ENCODE measurements at regions not wholly inside any gene's neighbourhood (a gene's known extent, or its start where the extent isn't known, plus 50 kb on each side); places are given as distances from the start of the nearest gene placed in this dataset.

GRCh38 chr1:199549421-199549820 lies 478.1 kb upstream of the NR5A2 start:
- Histone ChIP-seq H3K27me3 (no peaks in the 10 kb centered on the region), H3K4me3 (no peak overlapping the region), H3K27ac (no peak overlapping the region), H3K9me3 (no peaks in the 10 kb centered on the region), H3K36me3 (no peaks in the 10 kb centered on the region), H3K4me1 (no peaks in the 10 kb centered on the region)
- DNase-seq (ENCODE audit: extremely low spot score in 2 of 2) = no peak
- intact Hi-C loops (cut with DNase I) = no loop called here
- TF ChIP-seq CTCF (IDR thresholded peaks at IDR 0.05) (no peak), POLR2A (IDR thresholded peaks at IDR 0.05) (no peak), POLR2AphosphoS5 (IDR thresholded peaks at IDR 0.05; ENCODE audit: insufficient read depth in 1 of 2, low read depth in 1 of 2) (no peak)

GRCh38 chr1:199550199-199551065 lies 477.1 kb upstream of the NR5A2 start:
- no peak overlapping the region for H3K4me3 ChIP-seq
- no peaks in the 10 kb centered on the region for H3K36me3 ChIP-seq
- H3K27ac ChIP-seq = no peak overlapping the region
- intact Hi-C loops (cut with DNase I) = no loop called here
- H3K9me3 ChIP-seq = no peaks in the 10 kb centered on the region
- H3K27me3 ChIP-seq = no peaks in the 10 kb centered on the region
- no peak for DNase-seq (ENCODE audit: extremely low spot score in 2 of 2)
- H3K4me1 ChIP-seq = no peaks in the 10 kb centered on the region
- no peak for TF ChIP-seq POLR2AphosphoS5 (IDR thresholded peaks at IDR 0.05; ENCODE audit: insufficient read depth in 1 of 2, low read depth in 1 of 2)
- TF ChIP-seq POLR2A (IDR thresholded peaks at IDR 0.05) = no peak
- no peak for TF ChIP-seq CTCF (IDR thresholded peaks at IDR 0.05)

- H3K4me1 ChIP-seq = no peaks in the 10 kb centered on the region
These were observed 475.4 kb upstream of the NR5A2 start for GRCh38 chr1:199551967-199552565.

GRCh38 chr1:199553104-199553503 lies 474.4 kb upstream of the NR5A2 start:
- H3K36me3 ChIP-seq = no peaks in the 10 kb centered on the region
- no peak overlapping the region for H3K4me3 ChIP-seq
- intact Hi-C loops (cut with DNase I) = no loop called here
- no peaks in the 10 kb centered on the region for H3K27me3 ChIP-seq
- no peaks in the 10 kb centered on the region for H3K9me3 ChIP-seq
- no peak for DNase-seq (ENCODE audit: extremely low spot score in 2 of 2)
- no peak overlapping the region for H3K27ac ChIP-seq
- TF ChIP-seq POLR2AphosphoS5 (IDR thresholded peaks at IDR 0.05; ENCODE audit: insufficient read depth in 1 of 2, low read depth in 1 of 2) (no peak), POLR2A (IDR thresholded peaks at IDR 0.05) (no peak), CTCF (IDR thresholded peaks at IDR 0.05) (no peak)
- no peaks in the 10 kb centered on the region for H3K4me1 ChIP-seq

More at GRCh38 chr1:199551967-199552565, 475.4 kb upstream of the NR5A2 start:
- Histone ChIP-seq H3K27ac (no peak overlapping the region), H3K27me3 (no peaks in the 10 kb centered on the region), H3K36me3 (no peaks in the 10 kb centered on the region), H3K4me3 (no peak overlapping the region), H3K9me3 (no peaks in the 10 kb centered on the region)
- intact Hi-C loops (cut with DNase I) = no loop called here
- TF ChIP-seq POLR2AphosphoS5 (IDR thresholded peaks at IDR 0.05; ENCODE audit: insufficient read depth in 1 of 2, low read depth in 1 of 2) (no peak), POLR2A (IDR thresholded peaks at IDR 0.05) (no peak), CTCF (IDR thresholded peaks at IDR 0.05) (no peak)
- no peak for DNase-seq (ENCODE audit: extremely low spot score in 2 of 2)

GRCh38 chr1:199561334-199561733 lies 466.2 kb upstream of the NR5A2 start:
- intact Hi-C loops (cut with DNase I) = no loop called here
- no peaks in the 10 kb centered on the region for H3K4me1 ChIP-seq
- TF ChIP-seq POLR2A (IDR thresholded peaks at IDR 0.05) (no peak), CTCF (IDR thresholded peaks at IDR 0.05) (no peak), POLR2AphosphoS5 (IDR thresholded peaks at IDR 0.05; ENCODE audit: insufficient read depth in 1 of 2, low read depth in 1 of 2) (no peak)
- H3K9me3 ChIP-seq = no peaks in the 10 kb centered on the region
- no peak overlapping the region for H3K27ac ChIP-seq
- no peaks in the 10 kb centered on the region for H3K36me3 ChIP-seq
- no peak for DNase-seq (ENCODE audit: extremely low spot score in 2 of 2)
- H3K4me3 ChIP-seq = no peak overlapping the region
- H3K27me3 ChIP-seq = no peaks in the 10 kb centered on the region

Data from vagina (tissue), 2 donors.